GM18499 (cell line): ENCODE measurements at regions not wholly inside any gene's neighbourhood (a gene's known extent, or its start where the extent isn't known, plus 50 kb on each side); places are given as distances from the start of the nearest gene placed in this dataset.

Experiments
- ATAC-seq: cut with Tn5 transposase; IDR thresholded peaks from one replicate; pipeline ENCODE4 v1.9.1; 2021; ENCODE audit warnings: moderate number of reproducible peaks; ENCODE audit not compliant: insufficient read depth, unreplicated experiment

DNA sequence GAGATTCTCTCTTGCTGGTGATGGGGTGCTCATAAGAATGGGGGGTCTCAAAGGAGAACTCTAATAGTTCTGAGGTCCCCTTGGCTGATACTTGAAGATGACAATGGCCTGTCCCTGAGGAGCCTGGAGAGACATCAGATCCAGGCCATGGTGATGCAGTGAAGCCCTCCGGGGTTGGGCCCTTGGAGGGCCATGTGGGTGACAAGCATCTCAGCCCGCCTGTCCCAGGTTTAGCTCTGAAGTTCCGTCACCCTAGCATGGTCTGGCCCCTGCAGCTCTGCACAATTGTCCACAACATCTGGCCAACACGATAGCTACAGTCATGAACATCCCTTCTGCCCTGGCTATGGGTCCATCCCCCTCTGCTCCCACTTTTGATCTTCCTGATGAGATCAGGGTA, 202.8 kb upstream of the HS6ST1 start:
- no peak for ATAC-seq

DNA sequence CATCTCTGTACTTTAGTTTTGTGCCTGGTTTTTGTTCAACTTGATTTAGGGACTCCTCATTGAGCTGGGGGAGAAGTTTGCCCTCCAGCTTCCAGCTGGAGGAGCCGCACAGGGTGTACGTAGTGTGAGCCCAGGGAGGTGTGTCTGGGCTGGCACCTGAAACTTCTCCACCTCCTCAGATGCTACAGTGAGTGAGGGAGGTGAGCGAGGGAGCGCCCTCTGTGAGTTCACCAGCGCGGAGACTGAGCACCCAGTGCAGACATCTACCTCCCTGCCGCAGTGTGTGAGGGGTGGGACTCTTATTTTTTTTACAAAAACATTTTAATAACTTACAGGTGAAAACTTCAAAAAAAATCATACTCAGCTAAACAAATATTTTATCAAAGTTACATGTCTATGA, 204.2 kb upstream of the HS6ST1 start:
- no peak for ATAC-seq

DNA sequence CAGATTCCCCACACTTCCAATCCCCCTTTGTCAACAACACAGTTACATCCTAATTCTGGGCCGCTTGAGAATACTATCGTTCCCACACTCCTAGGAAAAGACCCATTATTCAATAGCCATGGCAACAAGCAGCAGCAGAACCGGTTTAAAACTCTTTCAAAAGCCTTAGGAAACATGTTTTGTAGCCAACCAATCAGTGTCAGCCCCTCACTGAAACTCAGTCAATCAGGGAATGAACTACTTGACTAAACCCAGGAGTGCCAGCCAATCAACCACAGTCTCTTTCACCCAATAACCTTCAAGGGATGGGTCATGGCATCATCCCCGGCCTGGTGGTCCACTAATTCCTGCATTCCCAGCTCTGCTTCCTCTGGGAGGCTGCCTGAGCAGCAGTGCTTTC, 204.8 kb upstream of the HS6ST1 start:
- ATAC-seq = no peak

DNA sequence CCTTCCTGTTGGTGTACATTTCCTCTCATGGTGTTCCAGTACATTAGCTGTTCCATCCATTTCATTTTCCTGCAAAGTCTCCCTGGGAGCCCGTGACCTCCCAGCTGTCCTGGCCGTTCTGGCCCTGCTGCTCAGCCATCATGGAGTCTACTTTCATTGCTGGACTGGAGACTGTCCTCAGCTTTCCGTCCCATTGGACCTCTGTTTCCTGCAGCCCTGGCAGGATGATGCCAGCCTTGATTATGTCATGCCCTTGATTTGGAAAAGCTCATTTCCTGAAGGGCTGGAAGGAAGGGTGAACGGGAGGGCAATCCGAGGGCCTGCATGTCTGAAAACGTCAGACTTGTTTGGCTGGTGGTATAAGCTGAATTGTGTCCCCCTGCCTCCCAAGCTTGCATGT, 205.5 kb upstream of the HS6ST1 start:
- no peak for ATAC-seq

DNA sequence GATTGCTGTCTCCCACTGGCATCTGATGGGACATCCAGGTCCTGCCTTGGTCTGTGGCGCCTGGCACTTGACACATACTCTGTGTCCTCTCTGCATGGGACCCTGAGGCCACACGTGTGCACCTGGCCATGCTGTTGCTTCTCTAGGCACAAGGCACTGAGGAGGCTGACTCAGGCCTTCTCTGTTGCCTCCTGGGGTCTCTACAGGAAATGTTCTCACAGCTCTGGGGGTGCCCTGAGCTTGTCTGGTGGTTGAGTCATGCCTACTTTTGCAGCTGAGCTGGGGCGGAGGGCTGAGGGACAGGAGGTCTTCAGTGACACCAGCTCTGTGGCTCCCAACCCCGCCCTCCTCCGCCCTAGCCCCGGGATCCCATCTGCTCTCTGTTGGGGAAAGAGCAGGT, 207.0 kb upstream of the HS6ST1 start:
- no peak for ATAC-seq

DNA sequence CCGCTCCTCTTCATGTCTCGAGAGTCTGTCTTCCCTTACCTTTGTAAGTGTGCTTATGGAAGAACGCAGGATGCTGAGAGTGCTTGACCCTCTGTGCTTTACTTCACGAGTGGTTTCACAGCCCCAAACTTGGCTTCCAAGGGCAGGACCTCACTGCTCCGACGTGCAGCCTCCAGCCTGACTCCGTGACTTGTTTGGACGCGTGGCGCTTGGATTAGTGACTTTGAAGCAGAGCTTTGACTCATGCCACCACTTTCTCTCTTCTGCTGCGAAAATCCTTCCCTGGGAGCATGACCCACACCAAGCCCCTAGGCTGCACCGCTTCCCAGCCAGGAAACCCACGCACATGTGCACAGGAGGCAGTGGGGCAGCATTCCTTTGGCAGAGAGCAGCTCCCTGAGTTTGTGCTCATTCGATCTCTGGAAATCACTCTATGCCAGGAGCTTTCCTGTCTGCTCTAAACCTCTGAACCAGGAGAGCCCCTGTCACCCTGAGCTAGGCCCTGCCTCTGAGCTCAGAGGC, 207.8 kb upstream of the HS6ST1 start:
- no peak for ATAC-seq

DNA sequence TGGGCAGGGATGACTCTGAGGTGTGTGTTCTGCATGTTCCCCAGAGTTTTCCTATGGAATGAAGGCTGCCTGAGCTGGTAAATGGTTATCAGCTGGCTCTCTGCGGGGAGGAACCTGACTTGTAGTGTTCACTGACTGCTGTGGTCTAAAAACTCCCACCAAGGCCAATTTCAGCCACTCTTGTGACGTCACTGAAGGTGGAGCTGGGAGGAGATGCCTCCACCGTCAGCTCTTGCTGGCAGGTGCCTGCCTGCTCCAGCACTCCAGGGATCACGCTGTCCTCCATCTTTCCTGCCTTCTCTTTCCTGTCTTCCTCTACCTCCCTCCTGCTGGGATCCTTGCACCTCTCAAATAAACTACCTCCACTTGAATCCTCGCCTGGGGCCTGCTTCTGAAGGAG, 209.5 kb upstream of the HS6ST1 start:
- no peak for ATAC-seq

DNA sequence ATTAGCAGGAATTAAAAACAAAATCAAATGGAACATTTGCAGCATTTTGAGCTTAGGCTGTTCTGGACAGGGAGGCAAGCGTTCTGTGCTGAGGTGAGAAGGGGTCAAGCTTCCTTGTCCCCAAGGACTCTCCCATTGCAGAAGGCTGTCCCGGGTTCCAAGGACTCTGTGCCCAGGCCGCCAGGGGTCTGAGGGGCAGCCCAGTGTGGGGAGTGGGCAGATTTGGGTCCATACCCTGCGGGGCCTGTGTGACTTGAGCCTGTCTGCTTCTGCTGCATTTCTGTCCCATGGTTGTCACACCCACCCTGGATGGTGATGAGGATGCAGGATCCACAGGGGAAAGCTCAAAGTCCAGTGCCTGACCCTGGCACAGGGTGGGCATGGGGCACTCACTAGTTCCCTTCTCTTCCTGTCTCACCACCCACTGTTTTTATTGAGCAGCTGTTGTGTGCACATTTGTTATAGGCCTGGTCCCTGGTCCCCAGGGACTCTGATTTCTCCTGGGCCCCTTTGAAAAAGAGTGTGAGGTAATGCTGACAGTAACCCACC, 211.4 kb upstream of the HS6ST1 start:
- ATAC-seq = no peak

DNA sequence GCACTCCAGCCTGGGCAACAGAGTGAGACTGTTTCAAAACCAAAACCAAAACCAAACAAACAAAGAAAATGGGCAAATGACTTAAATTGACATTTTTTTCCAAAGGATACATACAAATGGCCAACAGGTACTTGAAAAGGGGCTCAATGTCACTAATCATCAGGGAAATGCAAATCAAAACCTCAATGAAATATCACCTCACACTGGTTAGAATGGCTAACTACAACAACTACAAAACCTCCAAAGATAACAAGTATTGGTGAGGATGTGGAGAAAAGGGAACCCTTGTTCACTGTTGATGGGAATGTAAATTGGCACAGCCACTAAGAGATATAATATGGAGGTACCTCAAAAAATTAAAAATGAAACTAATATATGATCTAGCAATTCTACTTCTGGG, 213.2 kb upstream of the HS6ST1 start:
- no peak for ATAC-seq

DNA sequence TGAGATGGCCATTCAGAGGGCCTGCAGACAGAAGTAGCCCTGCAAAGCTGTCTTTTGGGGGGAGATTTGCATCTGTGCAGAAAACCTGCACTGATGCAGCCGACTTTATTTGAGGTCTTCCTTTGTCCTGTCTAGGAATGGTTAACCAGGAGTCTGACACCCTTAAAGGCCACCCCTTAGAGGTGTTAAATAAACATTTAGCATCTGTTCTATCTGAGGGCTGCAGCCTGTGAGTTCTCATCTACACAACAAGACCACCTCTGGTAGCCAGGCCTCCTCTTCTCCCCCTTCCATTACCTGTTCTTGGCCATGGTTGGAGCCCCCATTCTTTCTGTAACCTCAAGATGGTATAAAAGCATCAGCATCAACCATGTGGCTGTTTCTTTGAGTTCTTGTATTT, 214.4 kb upstream of the HS6ST1 start:
- ATAC-seq = no peak

DNA sequence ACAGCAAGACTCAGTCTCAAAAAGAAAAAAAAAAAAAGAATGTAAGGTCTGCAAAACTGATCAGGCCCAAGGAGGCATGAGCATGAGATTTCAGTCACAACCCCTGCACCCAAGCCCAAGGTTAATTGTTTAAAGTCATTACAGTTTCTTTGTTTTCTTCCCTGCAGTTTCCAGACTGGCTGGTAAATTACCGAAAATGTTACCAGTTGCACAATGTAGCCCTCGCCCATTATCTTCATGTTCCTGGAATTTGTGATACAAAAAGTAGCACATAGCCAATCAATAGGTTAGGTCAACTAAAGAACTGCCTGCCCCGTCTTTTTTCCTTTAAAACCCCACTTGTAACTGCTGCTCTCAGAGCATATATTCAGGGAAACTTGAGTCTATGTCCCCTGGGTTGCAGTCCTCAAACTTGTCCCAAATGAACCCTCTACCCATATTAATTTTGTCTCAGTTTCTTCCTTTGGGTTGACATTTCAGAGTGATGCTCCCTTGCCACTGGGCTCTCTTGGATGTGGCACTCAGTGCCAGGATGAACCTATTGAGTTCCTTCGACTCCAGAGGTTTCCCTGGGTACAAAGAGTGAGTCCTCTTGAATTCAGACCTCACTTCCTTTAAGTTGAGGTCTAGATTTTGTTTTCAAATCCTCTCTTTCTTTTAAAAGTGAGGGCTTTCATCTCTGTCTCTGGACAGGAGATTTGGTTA, 216.2 kb upstream of the HS6ST1 start:
- no peak for ATAC-seq

DNA sequence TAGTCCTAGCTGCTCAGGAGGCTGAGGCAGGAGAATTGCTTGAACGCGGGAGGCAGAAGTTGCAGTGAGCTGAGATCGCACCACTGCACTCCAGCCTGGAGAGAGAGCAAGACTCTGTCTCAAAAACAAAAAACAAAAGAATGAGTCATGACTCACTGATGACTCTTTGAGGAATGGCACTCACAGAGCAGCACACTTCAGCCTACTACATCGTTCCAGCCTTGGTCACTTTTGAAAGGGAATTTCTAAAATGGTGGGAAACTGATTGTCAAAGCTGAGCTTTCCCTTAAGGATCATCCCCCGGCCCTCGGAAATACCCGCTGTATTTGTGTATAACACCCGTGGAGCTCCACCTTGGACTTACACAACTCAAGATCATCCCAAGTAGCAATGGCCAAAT, 217.3 kb upstream of the HS6ST1 start:
- no peak for ATAC-seq

DNA sequence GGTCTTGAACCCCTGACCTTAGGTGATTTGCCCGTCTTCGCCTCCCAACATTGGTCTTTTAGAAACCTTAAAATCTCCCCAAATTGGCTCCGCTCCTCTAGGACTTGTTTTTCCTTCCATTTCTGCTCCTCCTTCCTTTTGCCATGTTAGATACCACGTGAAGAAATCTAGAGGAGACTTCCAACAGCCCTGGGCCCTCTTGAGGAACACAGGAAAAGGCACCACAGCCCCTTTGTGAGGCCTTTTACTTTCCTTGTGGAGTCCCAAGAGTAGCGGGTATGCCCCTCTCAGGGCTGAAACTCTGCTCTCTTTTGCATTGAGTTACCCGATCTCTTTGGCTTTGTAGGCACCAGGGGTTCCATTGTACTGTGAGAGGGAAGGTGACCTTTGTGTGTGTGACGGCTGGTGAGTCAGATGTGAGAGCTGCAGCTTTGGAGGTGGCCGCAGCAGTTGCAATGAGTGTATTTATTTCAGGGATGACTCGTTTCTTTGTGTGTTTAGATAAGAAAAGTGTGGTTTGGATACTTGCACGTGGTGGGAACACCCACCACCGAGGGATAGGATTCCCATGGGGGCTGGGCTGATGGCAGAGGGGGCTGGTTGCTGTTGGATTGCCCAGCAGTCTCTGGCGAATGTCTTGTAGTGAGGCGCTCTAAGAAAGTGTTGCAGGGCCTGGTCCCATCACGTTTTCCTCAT, 218.4 kb upstream of the HS6ST1 start:
- no peak for ATAC-seq

DNA sequence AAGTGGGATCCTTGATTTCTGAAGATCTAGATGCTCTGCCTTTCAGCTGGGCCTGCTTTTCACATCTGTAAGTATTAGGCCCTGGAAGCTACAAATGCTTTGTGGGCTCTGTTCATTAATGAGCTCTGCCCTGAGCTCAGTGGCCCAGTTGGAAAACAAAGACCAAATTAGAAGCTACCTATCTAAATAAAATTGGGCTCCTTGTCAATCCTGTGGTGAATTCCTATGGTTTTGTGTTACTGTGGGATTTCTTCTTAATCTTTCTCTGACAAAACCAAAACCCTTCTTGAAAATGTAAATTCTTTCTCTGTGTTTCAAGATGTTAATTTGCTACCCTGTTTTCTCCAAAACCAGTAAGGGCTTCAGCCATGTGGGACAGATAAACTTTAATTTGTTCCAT, 219.0 kb upstream of the HS6ST1 start:
- ATAC-seq = no peak

DNA sequence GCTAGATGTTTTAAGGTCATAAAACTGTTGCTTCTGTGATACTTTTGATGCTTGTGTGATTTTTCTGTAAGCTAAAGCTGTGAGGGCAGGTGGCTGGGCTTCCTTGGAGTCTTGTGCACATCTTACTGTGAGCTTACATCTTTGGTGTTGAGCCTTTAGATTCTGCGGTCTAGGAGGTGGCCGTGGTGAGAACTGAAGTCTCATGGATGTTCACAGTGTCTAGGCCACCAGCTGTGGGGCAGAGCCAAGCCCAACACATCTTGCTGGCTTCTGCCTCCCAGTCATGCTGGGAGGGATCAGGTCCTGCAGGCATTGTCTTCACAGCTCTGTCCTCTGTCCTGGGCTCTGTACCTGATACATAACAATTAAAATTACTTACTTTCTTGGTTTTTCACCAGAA, 219.7 kb upstream of the HS6ST1 start:
- ATAC-seq = no peak

DNA sequence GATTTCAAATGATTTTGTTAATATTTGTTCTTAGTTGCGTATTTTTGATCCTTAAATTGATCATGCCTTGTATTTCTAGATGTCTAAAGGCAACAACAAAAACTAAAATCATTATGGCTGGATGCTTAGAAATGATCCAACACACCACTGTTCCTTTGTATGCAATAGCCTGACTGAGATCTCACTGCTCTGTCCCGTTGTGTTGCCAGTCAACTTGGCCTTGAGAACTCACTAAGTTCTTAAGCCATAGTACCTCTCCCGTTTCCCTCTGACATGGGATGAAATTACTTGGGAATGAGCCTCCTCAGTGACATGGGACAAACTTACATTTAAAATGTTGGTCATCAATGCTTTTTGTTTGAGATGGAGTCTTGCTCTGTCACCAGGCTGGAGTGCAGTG, 222.0 kb upstream of the HS6ST1 start:
- ATAC-seq = no peak

DNA sequence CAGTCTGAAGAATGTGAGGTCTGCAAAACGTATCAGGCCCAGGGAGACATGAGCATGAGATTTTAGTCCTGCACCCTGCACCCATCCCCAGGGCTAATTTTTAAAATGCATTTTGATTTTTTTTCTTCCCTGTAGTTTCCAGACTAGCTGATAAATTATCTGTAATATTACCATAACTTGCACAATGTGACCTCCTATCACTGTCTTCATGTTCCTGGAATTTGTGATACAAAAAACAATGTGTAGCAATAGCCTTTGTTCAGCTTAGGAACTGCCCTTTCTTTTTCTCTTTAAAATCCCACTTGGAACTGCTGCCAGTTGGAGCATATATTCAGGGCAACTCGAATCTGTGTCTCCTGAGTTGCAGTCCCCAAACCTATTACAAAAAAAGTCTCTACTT, 222.8 kb upstream of the HS6ST1 start:
- ATAC-seq = no peak

DNA sequence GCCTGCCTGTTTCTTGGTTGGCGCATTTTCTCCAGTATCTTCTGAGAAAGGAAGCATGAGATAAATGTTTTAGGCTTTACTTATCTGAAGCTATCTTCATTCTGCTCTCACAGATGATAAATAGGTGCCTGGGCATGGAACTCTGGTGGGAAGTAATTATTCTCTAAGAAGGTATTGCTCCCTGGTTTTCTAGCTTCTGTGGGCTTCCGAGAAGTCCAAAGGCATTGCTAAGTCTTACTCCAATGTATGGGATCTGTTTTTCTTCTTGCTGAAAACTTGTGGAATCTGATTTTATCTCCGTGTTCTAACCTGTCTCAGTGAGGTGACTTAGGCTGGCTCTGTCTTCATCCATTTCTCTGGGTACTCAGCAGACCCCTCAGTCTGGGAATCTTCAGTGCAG, 224.4 kb upstream of the HS6ST1 start:
- no peak for ATAC-seq

DNA sequence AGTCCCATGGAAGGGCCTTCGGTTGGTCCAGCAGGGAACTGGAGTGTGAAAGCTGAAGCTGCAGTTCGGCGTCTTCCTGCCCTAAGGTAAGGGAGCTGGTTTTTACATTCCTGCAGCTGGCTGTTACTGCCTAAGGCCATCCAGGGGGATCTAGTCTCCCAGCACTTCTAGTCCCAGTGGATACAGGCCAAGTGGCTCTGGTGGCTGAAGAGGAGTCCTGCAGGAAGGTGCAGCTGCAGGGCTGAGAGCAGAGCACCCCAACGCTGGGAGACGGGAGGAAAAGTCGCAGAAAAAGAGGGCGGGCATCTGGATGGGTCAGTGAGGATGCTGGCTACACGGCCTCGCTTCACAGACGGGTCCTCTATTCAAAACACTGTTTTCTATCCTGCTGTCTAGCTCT, 225.0 kb upstream of the HS6ST1 start:
- ATAC-seq = no peak

DNA sequence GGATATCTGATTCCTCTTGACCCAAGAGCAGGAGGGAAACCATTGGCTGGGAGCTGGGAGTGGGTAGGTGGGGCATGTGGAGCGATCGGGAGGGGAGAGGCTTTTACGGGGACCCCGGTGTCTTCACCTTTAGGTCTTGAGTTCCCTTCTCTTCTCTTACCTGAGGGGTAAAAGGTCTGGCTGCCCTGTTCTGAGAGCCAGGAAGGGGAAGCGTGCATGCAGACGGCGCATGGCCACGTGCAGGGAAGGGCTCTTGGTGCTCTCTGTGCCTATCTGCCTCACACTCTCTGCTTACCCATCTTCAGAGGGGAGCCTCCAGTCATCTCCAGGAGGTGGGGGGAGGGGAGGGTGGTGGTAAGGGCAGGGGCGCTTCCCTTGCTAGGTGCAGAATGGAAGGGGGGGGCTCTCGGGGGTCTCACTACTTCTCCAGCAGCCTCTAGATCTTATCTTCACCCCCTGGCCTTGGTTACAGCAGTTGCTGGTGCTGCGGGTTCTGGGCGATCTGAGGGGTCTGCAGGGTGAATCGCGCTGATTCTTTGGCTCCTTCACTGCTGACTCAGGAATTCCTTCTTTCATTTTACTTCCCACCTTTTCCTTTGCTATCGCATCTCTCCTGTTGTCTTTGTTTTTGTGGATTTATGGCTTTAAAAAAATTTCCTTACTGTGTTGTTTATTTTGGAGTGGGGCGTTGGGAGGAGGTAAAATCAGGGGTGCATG, 225.8 kb upstream of the HS6ST1 start:
- ATAC-seq = no peak

DNA sequence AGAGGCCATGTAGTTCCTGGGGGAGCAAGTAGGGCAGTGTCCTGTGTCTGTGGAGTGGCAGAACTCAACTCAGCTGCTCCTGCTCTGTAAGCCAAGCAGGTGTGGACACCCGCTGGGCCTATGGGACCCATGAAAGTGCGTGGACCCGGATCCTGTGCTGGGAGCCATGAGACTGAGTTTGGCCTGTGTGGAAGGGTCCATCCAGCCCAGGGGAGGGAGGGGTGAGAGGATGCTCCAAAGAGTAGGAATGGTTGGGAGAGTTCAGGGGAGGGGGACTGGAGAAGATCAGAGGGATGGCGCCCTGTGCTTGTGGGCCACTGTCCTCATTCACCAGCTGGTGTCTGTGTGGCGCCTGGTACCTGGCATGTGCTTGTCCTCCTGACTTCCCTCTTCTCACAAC, 226.4 kb upstream of the HS6ST1 start:
- ATAC-seq = no peak
